ENCODE measurements at regions not wholly inside any gene's neighbourhood (a gene's known extent, or its start where the extent isn't known, plus 50 kb on each side); places are given as distances from the start of the nearest gene placed in this dataset.

DNA sequence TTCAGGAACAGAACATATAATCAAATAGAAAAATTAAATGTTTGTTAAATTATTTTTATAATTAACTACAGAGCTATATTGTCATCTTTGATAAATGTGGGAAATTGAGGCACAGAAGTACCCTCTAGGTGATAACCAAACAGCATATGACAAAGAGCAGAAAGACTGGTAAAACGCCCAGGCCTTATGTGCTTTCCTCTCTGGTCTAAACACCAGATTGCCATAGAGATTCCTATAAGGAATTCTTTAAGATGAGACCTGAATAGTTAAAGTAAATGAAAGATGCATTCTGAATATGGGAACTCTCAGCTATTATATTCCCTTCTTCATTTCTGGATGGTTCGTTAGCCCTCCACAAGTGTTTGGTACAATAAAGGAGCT is 140.0 kb upstream of the SOX5 start:
- H3K4me3 Mint-ChIP-seq (ENCODE audit: unreplicated experiment), result no peak overlapping the region
- no peaks in the 10 kb centered on the region for H3K9me3 Mint-ChIP-seq (ENCODE audit: unreplicated experiment)
- DNase-seq (ENCODE audit: low spot score), result no peak
- no peak overlapping the region for H3K27ac Mint-ChIP-seq (ENCODE audit: unreplicated experiment)
- H3K27me3 Mint-ChIP-seq (ENCODE audit: unreplicated experiment), result no peaks in the 10 kb centered on the region
- TF ChIP-seq, protein P1, sequence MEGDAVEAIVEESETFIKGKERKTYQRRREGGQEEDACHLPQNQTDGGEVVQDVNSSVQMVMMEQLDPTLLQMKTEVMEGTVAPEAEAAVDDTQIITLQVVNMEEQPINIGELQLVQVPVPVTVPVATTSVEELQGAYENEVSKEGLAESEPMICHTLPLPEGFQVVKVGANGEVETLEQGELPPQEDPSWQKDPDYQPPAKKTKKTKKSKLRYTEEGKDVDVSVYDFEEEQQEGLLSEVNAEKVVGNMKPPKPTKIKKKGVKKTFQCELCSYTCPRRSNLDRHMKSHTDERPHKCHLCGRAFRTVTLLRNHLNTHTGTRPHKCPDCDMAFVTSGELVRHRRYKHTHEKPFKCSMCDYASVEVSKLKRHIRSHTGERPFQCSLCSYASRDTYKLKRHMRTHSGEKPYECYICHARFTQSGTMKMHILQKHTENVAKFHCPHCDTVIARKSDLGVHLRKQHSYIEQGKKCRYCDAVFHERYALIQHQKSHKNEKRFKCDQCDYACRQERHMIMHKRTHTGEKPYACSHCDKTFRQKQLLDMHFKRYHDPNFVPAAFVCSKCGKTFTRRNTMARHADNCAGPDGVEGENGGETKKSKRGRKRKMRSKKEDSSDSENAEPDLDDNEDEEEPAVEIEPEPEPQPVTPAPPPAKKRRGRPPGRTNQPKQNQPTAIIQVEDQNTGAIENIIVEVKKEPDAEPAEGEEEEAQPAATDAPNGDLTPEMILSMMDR (IDR thresholded peaks at IDR 0.05; ENCODE audit: unreplicated experiment), result no peak
- no peaks in the 10 kb centered on the region for H3K36me3 Mint-ChIP-seq (ENCODE audit: low read depth, unreplicated experiment)
- no peaks in the 10 kb centered on the region for H3K4me1 Mint-ChIP-seq (ENCODE audit: unreplicated experiment)

DNA sequence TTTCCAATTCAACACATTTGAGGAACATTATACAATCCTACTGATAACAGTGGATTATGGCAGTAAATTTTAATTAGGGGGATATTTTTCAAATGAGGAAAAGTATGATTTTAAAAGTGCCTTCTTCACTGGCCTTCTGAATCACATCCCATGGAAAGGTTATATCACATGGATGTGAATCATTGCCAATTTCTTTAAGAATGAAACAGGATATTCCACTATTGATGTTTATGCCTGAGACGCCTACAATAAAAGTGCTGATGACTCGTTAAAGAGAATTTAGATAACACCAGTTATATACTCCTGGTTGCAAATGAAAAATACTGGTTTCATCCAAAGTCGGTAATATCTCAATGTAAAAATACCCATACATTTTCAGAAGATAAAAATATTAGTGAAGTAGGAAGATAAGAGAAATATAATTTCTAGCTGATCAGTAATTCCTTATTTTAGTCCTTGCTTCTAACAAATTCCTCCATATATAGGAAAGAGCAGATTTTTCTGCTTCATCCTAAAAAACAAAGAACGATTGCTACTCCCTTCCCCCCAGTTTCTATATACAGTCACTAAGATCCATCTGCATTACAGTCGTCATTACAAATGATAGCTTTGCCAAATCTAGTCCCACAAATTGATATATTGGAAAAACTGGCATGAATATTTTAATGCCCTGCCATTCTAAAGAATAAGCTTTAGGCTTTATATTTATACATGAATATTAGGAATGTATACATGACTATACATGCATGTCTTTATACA is 139.5 kb upstream of the SOX5 start:
- H3K27ac Mint-ChIP-seq (ENCODE audit: unreplicated experiment), result no peak overlapping the region
- H3K27me3 Mint-ChIP-seq (ENCODE audit: unreplicated experiment), result no peaks in the 10 kb centered on the region
- no peaks in the 10 kb centered on the region for H3K4me1 Mint-ChIP-seq (ENCODE audit: unreplicated experiment)
- TF ChIP-seq, protein P1 (IDR thresholded peaks at IDR 0.05; ENCODE audit: unreplicated experiment), result no peak
- no peak for DNase-seq (ENCODE audit: low spot score)
- no peaks in the 10 kb centered on the region for H3K36me3 Mint-ChIP-seq (ENCODE audit: low read depth, unreplicated experiment)
- no peak overlapping the region for H3K4me3 Mint-ChIP-seq (ENCODE audit: unreplicated experiment)
- no peaks in the 10 kb centered on the region for H3K9me3 Mint-ChIP-seq (ENCODE audit: unreplicated experiment)

DNA sequence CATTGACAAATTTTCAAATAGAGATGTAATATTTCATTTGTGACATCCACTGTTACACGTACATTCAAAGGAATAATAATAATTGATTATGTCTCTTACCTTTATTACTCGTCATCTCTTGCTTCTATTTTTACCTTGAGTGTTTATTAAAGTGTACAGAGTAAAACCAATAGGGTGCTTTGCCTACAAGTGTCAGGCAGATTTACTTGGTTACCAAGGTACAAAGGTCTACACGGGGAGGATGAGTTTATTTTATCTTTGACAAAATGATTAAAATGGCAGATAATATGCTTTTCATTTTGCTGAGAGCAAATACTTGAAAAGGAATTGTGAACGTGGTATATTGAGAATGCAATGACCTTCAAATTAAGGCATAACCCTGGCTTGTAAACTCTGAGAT is 137.8 kb upstream of the SOX5 start:
- Mint-ChIP-seq H3K27ac (ENCODE audit: unreplicated experiment) (no peak overlapping the region), H3K4me3 (ENCODE audit: unreplicated experiment) (no peak overlapping the region), H3K9me3 (ENCODE audit: unreplicated experiment) (no peaks in the 10 kb centered on the region), H3K36me3 (ENCODE audit: low read depth, unreplicated experiment) (no peaks in the 10 kb centered on the region), H3K4me1 (ENCODE audit: unreplicated experiment) (no peaks in the 10 kb centered on the region), H3K27me3 (ENCODE audit: unreplicated experiment) (no peaks in the 10 kb centered on the region)
- DNase-seq (ENCODE audit: low spot score), result no peak
- TF ChIP-seq, protein P1 (IDR thresholded peaks at IDR 0.05; ENCODE audit: unreplicated experiment), result no peak

DNA sequence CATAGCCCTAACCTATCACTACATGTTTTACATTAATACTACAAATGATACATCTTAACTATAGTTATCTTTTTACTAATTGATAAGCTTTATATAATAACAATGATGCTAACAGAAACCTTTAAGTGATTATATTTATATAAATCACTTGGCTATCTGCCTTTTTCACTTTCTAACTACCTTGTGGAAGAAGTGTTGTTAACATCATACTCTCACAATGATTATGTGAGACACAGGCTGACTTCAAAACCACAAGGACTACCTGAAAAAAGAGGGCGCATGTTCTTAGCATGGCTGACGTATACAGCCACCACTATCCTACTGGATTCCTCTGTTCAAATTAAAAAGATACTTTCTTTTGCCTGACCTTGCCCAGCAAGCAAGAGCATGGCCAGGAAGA is 135.3 kb upstream of the SOX5 start:
- Mint-ChIP-seq H3K4me3 (ENCODE audit: unreplicated experiment) (no peak overlapping the region), H3K27ac (ENCODE audit: unreplicated experiment) (no peak overlapping the region), H3K9me3 (ENCODE audit: unreplicated experiment) (no peaks in the 10 kb centered on the region), H3K27me3 (ENCODE audit: unreplicated experiment) (no peaks in the 10 kb centered on the region), H3K4me1 (ENCODE audit: unreplicated experiment) (no peaks in the 10 kb centered on the region), H3K36me3 (ENCODE audit: low read depth, unreplicated experiment) (no peaks in the 10 kb centered on the region)
- TF ChIP-seq, protein P1 (IDR thresholded peaks at IDR 0.05; ENCODE audit: unreplicated experiment), result no peak
- DNase-seq (ENCODE audit: low spot score), result no peak

DNA sequence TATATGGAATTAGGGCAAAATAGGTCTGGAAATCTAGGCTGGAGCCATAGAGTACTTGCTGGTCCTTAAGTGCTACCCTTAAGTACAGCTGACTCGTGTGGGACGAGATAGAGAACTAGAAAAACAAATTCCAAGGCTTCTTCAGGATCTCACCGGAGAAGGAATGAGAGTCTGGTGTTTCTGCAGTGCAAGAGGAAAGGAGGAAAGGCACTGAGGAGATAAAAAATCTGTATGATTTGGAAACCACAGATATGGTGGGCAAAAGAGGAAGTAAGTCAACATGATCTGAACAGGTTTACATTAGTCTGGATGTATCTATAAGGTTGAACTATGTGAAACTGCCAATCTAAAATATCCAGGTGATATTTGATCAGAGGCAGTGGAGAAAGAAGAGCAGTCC is 134.4 kb upstream of the SOX5 start:
- Mint-ChIP-seq H3K4me3 (ENCODE audit: unreplicated experiment) (no peak overlapping the region), H3K27me3 (ENCODE audit: unreplicated experiment) (no peaks in the 10 kb centered on the region), H3K27ac (ENCODE audit: unreplicated experiment) (no peak overlapping the region), H3K36me3 (ENCODE audit: low read depth, unreplicated experiment) (no peaks in the 10 kb centered on the region), H3K9me3 (ENCODE audit: unreplicated experiment) (no peaks in the 10 kb centered on the region), H3K4me1 (ENCODE audit: unreplicated experiment) (no peaks in the 10 kb centered on the region)
- DNase-seq (ENCODE audit: low spot score), result no peak
- TF ChIP-seq, protein P1 (IDR thresholded peaks at IDR 0.05; ENCODE audit: unreplicated experiment), result no peak

Data from endothelial cell (in vitro differentiated cells).